Endothelial cell (in vitro differentiated cells): ENCODE measurements at regions not wholly inside any gene's neighbourhood (a gene's known extent, or its start where the extent isn't known, plus 50 kb on each side); places are given as distances from the start of the nearest gene placed in this dataset.

Source experiments
- DNase-seq: peaks from one replicate; pipeline ENCODE4 v3.0.0; 2021; ENCODE audit warnings: low spot score
- H3K27ac Mint-ChIP-seq: one replicate; pipeline ENCODE4 v1.8.0; 2021; ENCODE audit warnings: mixed read lengths, inconsistent platforms; ENCODE audit not compliant: unreplicated experiment
- H3K27me3 Mint-ChIP-seq: one replicate; pipeline ENCODE4 v1.8.0; 2021; ENCODE audit warnings: mild to moderate bottlenecking, moderate library complexity, mixed read lengths, inconsistent platforms; ENCODE audit not compliant: unreplicated experiment
- H3K36me3 Mint-ChIP-seq: one replicate; pipeline ENCODE4 v1.8.0; 2021; ENCODE audit warnings: mild to moderate bottlenecking, low read depth, mixed read lengths, inconsistent platforms; ENCODE audit not compliant: unreplicated experiment
- H3K4me1 Mint-ChIP-seq: one replicate; pipeline ENCODE4 v1.8.0; 2021; ENCODE audit warnings: mild to moderate bottlenecking, mixed read lengths, inconsistent platforms; ENCODE audit not compliant: unreplicated experiment
- H3K4me3 Mint-ChIP-seq: one replicate; pipeline ENCODE4 v1.8.0; 2021; ENCODE audit warnings: mild to moderate bottlenecking, mixed read lengths, inconsistent platforms; ENCODE audit not compliant: unreplicated experiment
- H3K9me3 Mint-ChIP-seq: one replicate; pipeline ENCODE4 v1.8.0; 2021; ENCODE audit warnings: mixed read lengths, inconsistent platforms; ENCODE audit not compliant: unreplicated experiment
- CTCF ChIP-seq: fragments of 200-600 bp; sonication (generic); IDR thresholded peaks from one replicate; pipeline ENCODE4 v1.5.0; 2021; ENCODE audit warnings: antibody characterized with exemption; ENCODE audit not compliant: unreplicated experiment

- Mint-ChIP-seq H3K4me3 (no peak overlapping the region), H3K27ac (no peak overlapping the region), H3K9me3 (no peaks in the 10 kb centered on the region), H3K36me3 (no peaks in the 10 kb centered on the region), H3K27me3 (peaks cover 5% of the 10 kb centered on the region), H3K4me1 (peaks cover 3% of the 10 kb centered on the region)
- DNase-seq: no peak
- TF ChIP-seq CTCF: no peak
These were observed 300.5 kb downstream of the MIAT start for GRCh38 chr22:26957897-26958296.

- Mint-ChIP-seq H3K9me3 (no peaks in the 10 kb centered on the region), H3K27ac (no peak overlapping the region), H3K4me3 (no peak overlapping the region), H3K36me3 (no peaks in the 10 kb centered on the region), H3K4me1 (peaks cover 3% of the 10 kb centered on the region), H3K27me3 (peaks cover 1% of the 10 kb centered on the region)
- no peak for DNase-seq
- no peak for TF ChIP-seq CTCF
These were observed 301.0 kb downstream of the MIAT start for GRCh38 chr22:26958378-26958777.

GRCh38 chr22:26964642-26965041 lies 307.3 kb downstream of the MIAT start:
- no peaks in the 10 kb centered on the region for H3K27me3 Mint-ChIP-seq
- no peak overlapping the region for H3K4me3 Mint-ChIP-seq
- no peak for DNase-seq
- no peaks in the 10 kb centered on the region for H3K9me3 Mint-ChIP-seq
- H3K27ac Mint-ChIP-seq: no peak overlapping the region
- no peaks in the 10 kb centered on the region for H3K36me3 Mint-ChIP-seq
- H3K4me1 Mint-ChIP-seq: no peaks in the 10 kb centered on the region
- TF ChIP-seq CTCF: no peak

- no peaks in the 10 kb centered on the region for H3K4me1 Mint-ChIP-seq
- no peak for DNase-seq
- no peak overlapping the region for H3K27ac Mint-ChIP-seq
- TF ChIP-seq CTCF: no peak
- no peak overlapping the region for H3K4me3 Mint-ChIP-seq
- H3K27me3 Mint-ChIP-seq: no peaks in the 10 kb centered on the region
- no peaks in the 10 kb centered on the region for H3K9me3 Mint-ChIP-seq
- H3K36me3 Mint-ChIP-seq: no peaks in the 10 kb centered on the region
These were observed 309.9 kb downstream of the MIAT start for GRCh38 chr22:26967282-26967681.

GRCh38 chr22:26968859-26969523 lies 311.6 kb downstream of the MIAT start:
- H3K9me3 Mint-ChIP-seq: no peaks in the 10 kb centered on the region
- no peaks in the 10 kb centered on the region for H3K4me1 Mint-ChIP-seq
- no peak overlapping the region for H3K27ac Mint-ChIP-seq
- no peak for DNase-seq
- H3K27me3 Mint-ChIP-seq: no peaks in the 10 kb centered on the region
- H3K4me3 Mint-ChIP-seq: no peak overlapping the region
- H3K36me3 Mint-ChIP-seq: no peaks in the 10 kb centered on the region
- TF ChIP-seq CTCF: no peak
